Activated CD4-positive, alpha-beta T cell treated with anti-CD3 and anti-CD28 coated beads, Interleukin-2, amount 10 ng/mL, durations not matched to agents 7 days and 5 days (primary cell): ENCODE measurements at regions not wholly inside any gene's neighbourhood (a gene's known extent, or its start where the extent isn't known, plus 50 kb on each side); places are given as distances from the start of the nearest gene placed in this dataset.
"Not testable (repeated sequence)": the region's sequence is repeated elsewhere in the genome, so short reads cannot be mapped to it uniquely, and the experiment has no call there.

ENCODE experiments used
- CTCF ChIA-PET: fragments of 350-600 bp; sonication (Branson Sonifier 250); formaldehyde crosslinking; loops from one replicate; lab custom pipeline; 2021; ENCODE audit warnings: antibody characterized with exemption; lab: Charles Lee
- POLR2A ChIA-PET: fragments of 350-600 bp; sonication (Branson Sonifier 250); formaldehyde crosslinking; loops from one replicate; lab custom pipeline; 2021; ENCODE audit warnings: antibody characterized with exemption; lab: Charles Lee
- DNase-seq: peaks from one replicate; pipeline ENCODE4 v3.0.0-alpha.2; 2020
- H3K27ac Mint-ChIP-seq: one replicate; pipeline ENCODE4 v1.8.0; 2021; ENCODE audit warnings: mild to moderate bottlenecking, moderate library complexity, mixed read lengths
- H3K27me3 Mint-ChIP-seq: one replicate; pipeline ENCODE4 v1.8.0; 2021; ENCODE audit warnings: mixed read lengths
- H3K36me3 Mint-ChIP-seq: one replicate; pipeline ENCODE4 v1.8.0; 2021; ENCODE audit warnings: low read depth, mixed read lengths
- H3K4me1 Mint-ChIP-seq: one replicate; pipeline ENCODE4 v1.8.0; 2021; ENCODE audit warnings: mixed read lengths
- H3K4me3 Mint-ChIP-seq: one replicate; pipeline ENCODE4 v1.8.0; 2021; ENCODE audit warnings: mild to moderate bottlenecking, moderate library complexity, mixed read lengths
- H3K9me3 Mint-ChIP-seq: one replicate; pipeline ENCODE4 v1.8.0; 2021; ENCODE audit warnings: mixed read lengths

DNA sequence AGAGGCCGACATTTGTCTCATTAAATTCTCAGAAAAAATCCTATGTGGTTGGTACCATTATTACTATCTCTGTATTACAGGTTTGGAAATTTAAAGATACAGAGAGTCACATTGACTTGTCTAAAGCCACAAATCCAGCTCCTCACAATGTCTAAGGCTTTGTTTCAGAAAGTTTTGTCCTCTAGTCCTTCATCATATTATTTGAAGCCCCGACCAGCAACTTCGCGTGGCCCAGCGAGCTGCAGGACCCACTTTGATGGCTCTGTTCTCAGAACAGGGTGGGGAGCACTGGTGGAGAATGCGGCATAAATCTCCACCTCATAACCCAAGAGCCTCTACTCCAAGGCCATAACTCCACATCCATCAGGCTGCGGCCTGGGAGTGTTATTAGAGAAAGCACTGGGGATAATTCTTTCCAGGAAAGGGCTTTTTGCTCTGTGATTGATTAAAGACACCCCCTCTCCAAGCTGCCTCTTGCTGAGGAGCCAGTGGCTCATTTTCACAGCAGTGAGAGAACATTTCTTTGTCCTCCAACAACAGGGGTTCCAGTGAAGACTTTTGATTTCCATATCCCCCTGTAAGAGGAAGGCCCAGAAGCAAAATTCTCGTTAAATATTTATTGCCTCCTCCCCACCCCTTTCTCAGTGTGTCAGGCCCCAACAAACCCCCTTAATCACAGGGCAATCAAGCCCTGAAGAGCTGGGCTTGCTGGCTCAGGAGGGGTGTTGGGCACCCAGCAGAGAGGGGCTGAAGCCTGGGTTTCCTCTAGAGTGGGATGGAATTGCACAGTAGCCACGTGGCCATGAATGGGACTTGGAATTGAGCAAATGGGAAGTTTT lies 113.7 kb upstream of the CDH11 start:
- POLR2A ChIA-PET, result no interaction called here
- no peak for DNase-seq
- H3K4me3 Mint-ChIP-seq, result no peak overlapping the region
- no peak overlapping the region for H3K27ac Mint-ChIP-seq
- CTCF ChIA-PET, result no interaction called here
- no peaks in the 10 kb centered on the region for H3K27me3 Mint-ChIP-seq
- H3K4me1 Mint-ChIP-seq, result no peaks in the 10 kb centered on the region
- H3K36me3 Mint-ChIP-seq, result no peaks in the 10 kb centered on the region
- H3K9me3 Mint-ChIP-seq, result no peaks in the 10 kb centered on the region

DNA sequence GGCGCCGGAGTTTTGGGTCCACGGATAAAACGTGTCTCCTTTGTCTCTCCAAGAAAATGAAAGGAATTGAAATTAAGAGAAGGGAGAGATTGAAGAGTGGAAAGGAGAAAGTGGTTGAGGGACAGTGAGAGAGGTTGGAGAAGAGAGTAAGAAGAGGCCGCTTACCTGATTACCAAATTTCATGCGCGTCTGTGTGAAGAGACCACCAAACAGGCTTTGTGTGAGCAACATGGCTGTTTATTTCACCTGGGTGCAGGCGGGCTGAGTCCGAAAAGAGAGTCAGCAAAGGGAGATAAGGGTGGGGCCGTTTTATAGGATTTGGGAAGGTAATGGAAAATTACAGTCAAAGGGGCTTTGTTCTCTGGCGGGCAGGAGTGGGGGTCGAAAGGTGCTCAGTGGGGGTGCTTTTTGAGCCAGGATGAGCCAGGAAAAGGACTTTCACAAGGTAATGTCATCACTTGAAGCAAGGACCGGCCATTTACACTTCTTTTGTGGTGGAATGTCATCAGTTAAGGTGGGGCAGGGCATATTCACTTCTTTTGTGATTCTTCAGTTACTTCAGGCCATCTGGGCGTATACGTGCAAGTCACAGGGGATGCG lies 113.0 kb upstream of the CDH11 start:
- POLR2A ChIA-PET, CTCF ChIA-PET, H3K9me3 Mint-ChIP-seq, H3K27me3 Mint-ChIP-seq, DNase-seq, H3K36me3 Mint-ChIP-seq, H3K4me1 Mint-ChIP-seq, H3K4me3 Mint-ChIP-seq, H3K27ac Mint-ChIP-seq: not testable (repeated sequence)

DNA sequence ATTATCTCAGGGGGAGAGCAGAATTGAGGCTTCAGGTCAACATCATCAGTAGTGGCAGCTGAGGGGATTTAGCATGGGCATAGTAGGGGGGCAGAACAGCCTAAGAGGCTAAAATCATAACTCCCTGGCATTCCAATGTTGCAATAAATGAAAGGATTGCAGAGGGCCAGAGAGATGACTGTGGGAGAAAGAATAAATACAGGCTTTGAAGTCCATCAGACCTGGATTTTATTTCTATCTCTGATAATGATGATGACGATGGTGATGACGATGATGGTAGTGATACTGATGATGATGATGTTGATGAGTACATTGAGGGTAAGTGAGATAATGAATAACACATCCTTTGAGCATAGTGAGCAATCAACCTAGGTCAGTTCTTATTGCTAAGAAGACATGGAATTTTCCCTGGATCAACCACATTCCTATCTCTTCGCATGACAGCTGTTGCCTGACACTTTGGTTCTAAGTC lies 107.4 kb upstream of the CDH11 start:
- Mint-ChIP-seq H3K27me3 (no peaks in the 10 kb centered on the region), H3K4me1 (no peaks in the 10 kb centered on the region), H3K36me3 (no peaks in the 10 kb centered on the region), H3K4me3 (no peak overlapping the region), H3K9me3 (peaks cover 3% of the 10 kb centered on the region), H3K27ac (no peak overlapping the region)
- ChIA-PET POLR2A (no interaction called here), CTCF (no interaction called here)
- DNase-seq, result no peak

DNA sequence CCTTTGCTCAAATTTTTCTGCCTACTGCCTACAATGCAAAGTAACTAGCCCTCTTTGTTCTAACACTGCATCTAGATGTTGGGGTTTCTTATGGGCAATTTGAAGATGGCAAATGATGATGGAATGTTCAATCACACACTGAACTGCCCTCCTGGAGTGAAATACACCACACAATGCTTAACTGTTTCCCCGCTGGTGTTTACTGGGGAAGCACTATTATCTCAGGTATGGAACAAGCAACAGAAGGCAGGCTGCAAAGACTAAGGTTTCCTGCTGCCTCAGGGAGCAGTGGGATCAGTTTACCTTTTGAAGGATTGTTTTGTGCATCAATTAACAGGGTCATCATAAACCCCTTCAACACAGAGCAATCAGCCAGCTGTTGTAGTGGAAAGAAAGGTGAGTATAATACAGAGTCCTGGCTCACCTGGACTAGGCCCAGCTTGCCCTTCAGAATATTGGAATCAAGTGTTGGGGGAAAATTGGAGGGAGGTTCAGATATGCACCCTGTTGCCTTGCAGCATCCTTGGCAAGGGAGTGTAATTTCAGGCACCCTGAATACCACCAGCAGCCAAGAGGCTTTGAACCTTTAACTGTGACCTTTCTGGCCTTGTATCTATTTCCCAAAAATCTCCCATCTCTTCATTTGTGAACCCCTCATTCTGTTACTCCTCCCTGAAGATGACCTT lies 105.4 kb upstream of the CDH11 start:
- Mint-ChIP-seq H3K27ac (no peak overlapping the region), H3K4me3 (no peak overlapping the region), H3K9me3 (peaks cover 3% of the 10 kb centered on the region), H3K27me3 (no peaks in the 10 kb centered on the region), H3K4me1 (no peaks in the 10 kb centered on the region), H3K36me3 (no peaks in the 10 kb centered on the region)
- POLR2A ChIA-PET, result no interaction called here
- DNase-seq, result no peak
- CTCF ChIA-PET, result no interaction called here

DNA sequence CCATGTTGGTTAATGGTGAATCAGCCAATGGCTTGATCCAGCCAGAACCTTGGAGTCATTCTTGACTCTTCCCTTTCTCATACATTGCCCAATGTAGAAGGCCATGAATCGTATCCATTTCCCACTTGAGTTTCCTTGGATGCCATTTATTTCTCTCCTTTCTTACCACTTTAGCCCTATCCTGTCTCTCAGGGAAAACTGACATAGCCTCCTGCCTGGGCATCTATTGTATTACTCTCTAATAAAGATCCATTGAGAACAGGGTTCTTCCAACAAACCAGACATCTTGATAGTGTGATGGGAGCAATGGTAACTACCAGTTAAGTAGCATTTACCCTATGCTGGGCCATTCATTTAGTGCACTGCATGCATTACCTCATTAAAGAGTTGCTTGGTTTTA lies 104.2 kb upstream of the CDH11 start:
- CTCF ChIA-PET, result no interaction called here
- H3K27ac Mint-ChIP-seq, result no peak overlapping the region
- no peak overlapping the region for H3K4me3 Mint-ChIP-seq
- DNase-seq, result no peak
- POLR2A ChIA-PET, result no interaction called here
- H3K36me3 Mint-ChIP-seq, result no peaks in the 10 kb centered on the region
- peaks cover 3% of the 10 kb centered on the region for H3K9me3 Mint-ChIP-seq
- H3K27me3 Mint-ChIP-seq, result no peaks in the 10 kb centered on the region
- H3K4me1 Mint-ChIP-seq, result no peaks in the 10 kb centered on the region

GRCh38 chr16:65225488-65225887 lies 103.6 kb upstream of the CDH11 start:
- H3K27ac Mint-ChIP-seq, result no peak overlapping the region
- no peaks in the 10 kb centered on the region for H3K36me3 Mint-ChIP-seq
- no peak overlapping the region for H3K4me3 Mint-ChIP-seq
- no peak for DNase-seq
- ChIA-PET CTCF (no interaction called here), POLR2A (no interaction called here)
- no peaks in the 10 kb centered on the region for H3K27me3 Mint-ChIP-seq
- H3K9me3 Mint-ChIP-seq, result peaks cover 3% of the 10 kb centered on the region
- H3K4me1 Mint-ChIP-seq, result no peaks in the 10 kb centered on the region

DNA sequence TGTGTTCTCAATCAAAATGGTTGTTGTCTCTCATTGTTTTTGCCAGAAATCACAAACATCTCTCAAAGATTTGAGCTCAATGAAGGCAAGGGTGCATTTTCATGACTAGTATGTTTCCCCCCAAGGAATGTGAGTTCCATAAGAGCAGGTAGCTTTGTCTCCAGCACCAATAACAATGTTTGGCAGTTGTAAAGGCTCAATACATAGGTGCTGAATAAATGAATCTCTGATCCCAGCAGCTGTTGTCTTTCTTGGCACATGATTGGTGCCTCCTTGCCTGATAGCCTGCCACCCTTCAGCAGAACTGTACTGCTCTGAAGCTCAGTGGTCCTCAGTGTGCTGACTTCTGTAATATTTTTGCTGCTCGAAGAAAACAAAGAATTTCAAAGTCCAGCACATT lies 103.1 kb upstream of the CDH11 start:
- Mint-ChIP-seq H3K27me3 (no peaks in the 10 kb centered on the region), H3K36me3 (no peaks in the 10 kb centered on the region), H3K9me3 (peaks cover 3% of the 10 kb centered on the region), H3K4me1 (no peaks in the 10 kb centered on the region), H3K4me3 (no peak overlapping the region), H3K27ac (no peak overlapping the region)
- no peak for DNase-seq
- ChIA-PET CTCF (no interaction called here), POLR2A (no interaction called here)

DNA sequence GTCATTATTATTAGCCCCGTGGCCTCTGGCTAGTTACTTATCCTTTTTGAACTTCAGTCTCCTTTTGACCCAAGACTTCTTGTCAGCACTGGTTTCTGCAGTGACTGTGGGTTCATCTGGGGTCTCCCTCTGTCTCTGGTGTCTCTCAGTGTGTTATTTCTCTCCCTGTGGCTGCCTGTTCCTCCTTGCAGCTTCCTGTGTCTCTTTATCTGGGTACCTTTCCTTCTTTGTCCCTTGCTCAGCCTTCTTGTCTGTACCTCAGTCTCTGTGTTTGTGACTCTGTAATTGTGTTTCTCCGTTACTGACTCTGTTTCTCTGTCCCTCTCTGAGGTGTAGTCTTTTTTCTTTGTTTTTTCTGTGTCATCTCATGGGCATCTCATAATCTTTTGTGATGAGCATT lies 102.6 kb upstream of the CDH11 start:
- Mint-ChIP-seq H3K27me3 (no peaks in the 10 kb centered on the region), H3K36me3 (no peaks in the 10 kb centered on the region), H3K9me3 (peaks cover 3% of the 10 kb centered on the region), H3K4me1 (no peaks in the 10 kb centered on the region), H3K4me3 (no peak overlapping the region), H3K27ac (no peak overlapping the region)
- POLR2A ChIA-PET, result no interaction called here
- CTCF ChIA-PET, result no interaction called here
- DNase-seq, result no peak

DNA sequence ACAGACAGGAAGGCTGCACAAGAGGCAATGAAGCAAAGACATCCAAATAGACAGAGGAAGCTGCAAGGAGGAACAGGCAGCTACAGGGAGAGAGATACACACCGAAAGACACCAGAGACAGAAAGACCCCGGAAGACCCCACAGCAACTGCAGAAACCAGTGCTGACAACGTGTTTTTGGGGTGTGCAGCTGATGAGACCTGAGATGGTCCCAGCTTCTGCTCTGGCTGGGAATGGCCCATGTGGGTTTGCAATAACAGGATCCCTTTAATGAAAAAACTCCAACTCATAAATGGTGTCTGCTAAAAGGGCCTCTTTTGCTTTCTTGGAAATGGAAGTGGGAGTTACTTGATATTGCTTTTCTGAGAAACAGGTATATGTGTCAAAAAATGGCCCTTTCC lies 101.5 kb upstream of the CDH11 start:
- no peak for DNase-seq
- Mint-ChIP-seq H3K27ac (no peak overlapping the region), H3K9me3 (peaks cover 3% of the 10 kb centered on the region), H3K27me3 (no peaks in the 10 kb centered on the region), H3K4me3 (no peak overlapping the region), H3K4me1 (no peaks in the 10 kb centered on the region), H3K36me3 (no peaks in the 10 kb centered on the region)
- CTCF ChIA-PET, result no interaction called here
- POLR2A ChIA-PET, result no interaction called here

DNA sequence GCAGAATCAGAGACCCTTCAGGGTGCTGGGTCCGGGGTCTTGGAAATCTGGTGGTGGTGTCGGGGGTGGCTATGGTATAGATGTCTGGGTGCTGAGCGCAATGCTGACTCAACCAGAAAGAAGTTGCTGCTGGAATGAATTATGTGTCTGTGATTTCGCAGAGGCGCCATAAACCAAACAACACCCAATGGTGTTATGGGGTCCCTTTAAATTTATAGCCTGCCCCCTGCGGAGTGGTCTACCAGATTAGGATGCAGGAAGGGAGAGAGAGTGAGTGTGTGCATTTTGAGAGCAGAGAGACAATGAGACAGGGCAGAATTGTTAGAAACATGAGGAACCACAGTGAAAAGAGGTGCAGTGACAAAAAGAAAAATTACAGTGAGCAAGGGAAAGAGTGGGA lies 100.7 kb upstream of the CDH11 start:
- Mint-ChIP-seq H3K27me3 (no peaks in the 10 kb centered on the region), H3K4me3 (no peak overlapping the region), H3K9me3 (peaks cover 3% of the 10 kb centered on the region), H3K4me1 (no peaks in the 10 kb centered on the region), H3K36me3 (no peaks in the 10 kb centered on the region), H3K27ac (no peak overlapping the region)
- DNase-seq, result no peak
- POLR2A ChIA-PET, result no interaction called here
- CTCF ChIA-PET, result no interaction called here

GRCh38 chr16:65222049-65222448 lies 100.2 kb upstream of the CDH11 start:
- H3K27me3 Mint-ChIP-seq, result no peaks in the 10 kb centered on the region
- ChIA-PET POLR2A (no interaction called here), CTCF (no interaction called here)
- no peaks in the 10 kb centered on the region for H3K36me3 Mint-ChIP-seq
- H3K9me3 Mint-ChIP-seq, result peaks cover 3% of the 10 kb centered on the region
- no peak overlapping the region for H3K27ac Mint-ChIP-seq
- no peak for DNase-seq
- H3K4me1 Mint-ChIP-seq, result no peaks in the 10 kb centered on the region
- no peak overlapping the region for H3K4me3 Mint-ChIP-seq

- DNase-seq, result no peak
- no peaks in the 10 kb centered on the region for H3K4me1 Mint-ChIP-seq
- no peak overlapping the region for H3K4me3 Mint-ChIP-seq
- no peaks in the 10 kb centered on the region for H3K27me3 Mint-ChIP-seq
- no peak overlapping the region for H3K27ac Mint-ChIP-seq
- no peaks in the 10 kb centered on the region for H3K9me3 Mint-ChIP-seq
- no peaks in the 10 kb centered on the region for H3K36me3 Mint-ChIP-seq
- CTCF ChIA-PET, result no interaction called here
- POLR2A ChIA-PET, result no interaction called here
These were observed 97.9 kb upstream of the CDH11 start for GRCh38 chr16:65219786-65220185.

- Mint-ChIP-seq H3K27me3 (no peaks in the 10 kb centered on the region), H3K4me3 (no peak overlapping the region), H3K36me3 (no peaks in the 10 kb centered on the region), H3K4me1 (no peaks in the 10 kb centered on the region), H3K27ac (no peak overlapping the region), H3K9me3 (no peaks in the 10 kb centered on the region)
- CTCF ChIA-PET, result no interaction called here
- no peak for DNase-seq
- POLR2A ChIA-PET, result no interaction called here
These were observed 96.5 kb upstream of the CDH11 start for GRCh38 chr16:65218348-65218747.
